PFSK-1 (cell line): ENCODE measurements at regions not wholly inside any gene's neighbourhood (a gene's known extent, or its start where the extent isn't known, plus 50 kb on each side); places are given as distances from the start of the nearest gene placed in this dataset.

Experiments
- FOXP2 ChIP-seq: optimal IDR thresholded peaks from 2 replicates; pipeline ENCODE3; 2011; ENCODE audit warnings: borderline replicate concordance, control low read depth, inconsistent platforms; ENCODE audit not compliant: insufficient read depth; ENCODE audit errors: extremely low read length, extremely low read depth
- POLR2AphosphoS5 ChIP-seq: IDR thresholded peaks from 2 replicates; pipeline ENCODE4 v1.6.1; 2012; ENCODE audit warnings: low read depth, mild to moderate bottlenecking, control low read depth, low read length, moderate library complexity
- SIN3A ChIP-seq: IDR thresholded peaks from 2 replicates; pipeline ENCODE4 v1.6.1; 2012; ENCODE audit warnings: mild to moderate bottlenecking, low read length, moderate library complexity, borderline replicate concordance; ENCODE audit not compliant: insufficient read depth
- TAF1 ChIP-seq: IDR thresholded peaks from 2 replicates; pipeline ENCODE4 v1.6.1; 2012; ENCODE audit warnings: low read length, control low read depth, borderline replicate concordance; ENCODE audit not compliant: insufficient read depth
- TF ChIP-seq, protein P1 (sequence below), 2 experiments: IDR thresholded peaks; 2 replicates each; pipeline versions ENCODE4 v1.6.1 to v1.8.0; 2011 to 2012; ENCODE audit warnings: low read depth in 2 of 2, low read length in 2 of 2, control low read depth in 1 of 2, inconsistent platforms in 1 of 2, mild to moderate bottlenecking in 1 of 2, moderate library complexity in 1 of 2; ENCODE audit not compliant: insufficient read depth in 1 of 2

DNA sequence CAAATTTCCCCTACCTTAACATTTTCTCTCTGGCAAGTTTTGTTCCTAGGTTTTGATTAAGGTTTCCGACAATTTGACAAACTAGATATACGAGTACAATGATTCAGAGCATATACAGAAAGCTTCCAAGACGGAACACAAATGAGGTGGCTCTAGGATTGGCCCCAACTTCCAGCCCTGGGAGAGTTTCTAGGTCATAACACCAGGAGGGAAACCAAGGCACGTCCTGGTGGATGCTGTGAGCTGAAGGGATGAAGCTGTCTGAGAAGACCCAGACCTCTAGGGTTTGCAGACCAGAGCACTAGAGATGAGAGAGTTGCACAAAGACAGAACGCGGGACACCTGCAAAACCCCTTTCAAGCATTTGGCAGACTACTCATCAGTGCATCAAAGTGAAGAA lies 51.5 kb upstream of the CAND1 start:
- no peak for TF ChIP-seq SIN3A
- TF ChIP-seq, protein P1, sequence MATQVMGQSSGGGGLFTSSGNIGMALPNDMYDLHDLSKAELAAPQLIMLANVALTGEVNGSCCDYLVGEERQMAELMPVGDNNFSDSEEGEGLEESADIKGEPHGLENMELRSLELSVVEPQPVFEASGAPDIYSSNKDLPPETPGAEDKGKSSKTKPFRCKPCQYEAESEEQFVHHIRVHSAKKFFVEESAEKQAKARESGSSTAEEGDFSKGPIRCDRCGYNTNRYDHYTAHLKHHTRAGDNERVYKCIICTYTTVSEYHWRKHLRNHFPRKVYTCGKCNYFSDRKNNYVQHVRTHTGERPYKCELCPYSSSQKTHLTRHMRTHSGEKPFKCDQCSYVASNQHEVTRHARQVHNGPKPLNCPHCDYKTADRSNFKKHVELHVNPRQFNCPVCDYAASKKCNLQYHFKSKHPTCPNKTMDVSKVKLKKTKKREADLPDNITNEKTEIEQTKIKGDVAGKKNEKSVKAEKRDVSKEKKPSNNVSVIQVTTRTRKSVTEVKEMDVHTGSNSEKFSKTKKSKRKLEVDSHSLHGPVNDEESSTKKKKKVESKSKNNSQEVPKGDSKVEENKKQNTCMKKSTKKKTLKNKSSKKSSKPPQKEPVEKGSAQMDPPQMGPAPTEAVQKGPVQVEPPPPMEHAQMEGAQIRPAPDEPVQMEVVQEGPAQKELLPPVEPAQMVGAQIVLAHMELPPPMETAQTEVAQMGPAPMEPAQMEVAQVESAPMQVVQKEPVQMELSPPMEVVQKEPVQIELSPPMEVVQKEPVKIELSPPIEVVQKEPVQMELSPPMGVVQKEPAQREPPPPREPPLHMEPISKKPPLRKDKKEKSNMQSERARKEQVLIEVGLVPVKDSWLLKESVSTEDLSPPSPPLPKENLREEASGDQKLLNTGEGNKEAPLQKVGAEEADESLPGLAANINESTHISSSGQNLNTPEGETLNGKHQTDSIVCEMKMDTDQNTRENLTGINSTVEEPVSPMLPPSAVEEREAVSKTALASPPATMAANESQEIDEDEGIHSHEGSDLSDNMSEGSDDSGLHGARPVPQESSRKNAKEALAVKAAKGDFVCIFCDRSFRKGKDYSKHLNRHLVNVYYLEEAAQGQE (IDR thresholded peaks at IDR 0.05; ENCODE audit: insufficient read depth in 1 of 2, low read depth in 2 of 2, low read length in 2 of 2): no peak
- TF ChIP-seq FOXP2: no peak
- TF ChIP-seq POLR2AphosphoS5: no peak
- no peak for TF ChIP-seq TAF1
